Activated CD4-positive, alpha-beta T cell treated with anti-CD3 and anti-CD28 coated beads, Interleukin-2, Interleukin-6, amounts not matched to agents 100 ng/mL and 50 ng/mL, durations not matched to agents 16 hours and 8 hours (primary cell): ENCODE measurements at regions not wholly inside any gene's neighbourhood (a gene's known extent, or its start where the extent isn't known, plus 50 kb on each side); places are given as distances from the start of the nearest gene placed in this dataset.

Experiments used
- DNase-seq: peaks from one replicate; pipeline ENCODE4 v3.0.0-alpha.2; 2020

GRCh38 chr3:16810593-16811367 is 74.0 kb upstream of the PLCL2 start:
- no peak for DNase-seq

DNA sequence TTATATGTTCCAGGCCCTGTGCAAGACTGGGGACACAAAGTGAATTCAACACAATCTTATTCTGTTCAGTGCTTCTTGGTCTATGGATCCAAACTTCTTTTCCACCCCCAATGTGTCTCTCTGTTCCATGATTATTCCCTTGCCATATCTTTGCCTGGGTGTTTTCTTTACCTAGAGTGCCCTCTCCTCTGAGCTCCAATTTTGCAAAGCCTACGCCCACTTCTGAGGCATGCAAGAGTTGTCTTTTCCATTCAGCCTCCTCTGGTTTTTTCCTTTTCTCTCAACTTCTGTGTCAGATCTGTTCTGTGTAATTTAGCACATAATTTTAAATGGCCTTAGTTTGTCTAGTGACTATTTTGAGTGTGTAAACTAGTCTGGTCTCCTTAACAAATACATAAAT is 72.8 kb upstream of the PLCL2 start:
- DNase-seq = no peak

GRCh38 chr3:16813336-16813735 is 71.4 kb upstream of the PLCL2 start:
- DNase-seq = no peak

- peak; percentile 30 for DNase-seq
Measured at GRCh38 chr3:16816048-16816780, 68.5 kb upstream of the PLCL2 start.

GRCh38 chr3:16817197-16817596 is 67.6 kb upstream of the PLCL2 start:
- no peak for DNase-seq

GRCh38 chr3:16818194-16818593 is 66.6 kb upstream of the PLCL2 start:
- no peak for DNase-seq

DNA sequence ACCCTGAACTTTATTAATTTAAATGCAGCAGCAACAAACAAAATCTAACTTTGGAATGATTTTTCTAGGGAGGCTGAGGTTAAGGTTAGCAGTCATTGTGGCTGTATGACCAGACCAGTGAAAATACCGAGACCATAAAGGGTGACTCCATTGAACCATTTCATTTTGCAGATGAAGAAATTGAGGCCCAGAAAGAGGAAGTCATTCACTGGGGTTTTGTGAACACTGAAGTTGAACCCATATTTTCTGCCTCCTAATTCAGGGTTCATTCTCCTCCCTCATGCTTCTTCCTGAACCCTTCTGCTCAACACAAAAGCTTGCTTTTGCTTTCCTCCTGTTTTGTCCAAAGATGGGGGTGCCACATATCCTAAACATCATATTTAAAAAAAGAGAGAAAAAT is 65.8 kb upstream of the PLCL2 start:
- DNase-seq = no peak

DNA sequence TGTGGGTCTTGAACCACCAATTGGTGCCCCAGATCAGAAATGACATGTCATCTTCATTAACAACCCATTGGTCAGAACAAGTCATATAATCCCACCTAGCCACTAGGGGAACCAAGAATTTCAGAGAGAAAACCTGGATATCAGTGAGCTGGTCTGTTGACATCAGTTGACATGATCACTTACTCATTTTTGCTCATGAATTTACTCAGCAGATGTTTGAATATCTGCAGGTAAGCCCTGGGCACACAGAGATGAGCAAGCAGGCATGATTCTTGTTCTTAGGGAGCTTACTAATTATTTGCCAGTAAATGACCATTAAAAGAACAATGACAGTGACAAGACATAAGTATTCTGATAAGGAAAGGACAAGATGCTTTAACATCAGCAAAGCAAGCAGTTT is 64.3 kb upstream of the PLCL2 start:
- peak; percentile 48 for DNase-seq

- DNase-seq = no peak
Measured at GRCh38 chr3:16821053-16821452, 63.7 kb upstream of the PLCL2 start.

DNA sequence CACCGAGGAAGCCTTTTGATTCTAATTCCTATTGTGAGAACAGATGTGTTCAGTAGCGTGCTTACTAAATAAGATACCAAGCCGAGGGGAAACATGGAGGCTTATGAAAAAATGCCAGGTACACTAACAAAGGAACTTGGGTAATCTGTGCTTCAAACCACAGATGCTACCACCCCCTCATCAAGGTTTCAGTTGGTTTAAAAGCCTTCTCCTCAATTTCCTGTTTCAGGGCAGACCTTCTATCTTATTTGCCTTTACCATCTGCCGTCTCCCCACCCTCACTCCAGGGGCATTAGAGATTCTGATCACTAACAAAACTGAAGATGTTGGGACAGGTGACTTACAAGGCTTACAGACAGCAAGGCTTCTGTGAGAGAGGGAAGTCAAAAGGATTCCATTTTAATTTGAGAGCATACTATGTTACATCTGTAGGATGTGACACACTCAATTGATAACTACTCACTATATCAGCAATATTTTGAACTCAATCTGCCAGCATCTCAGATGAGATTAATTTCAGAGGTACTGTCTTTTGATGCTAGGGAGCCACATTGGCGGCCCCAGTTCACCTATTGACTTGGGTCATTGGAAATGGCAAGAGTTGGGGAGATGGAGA is 60.6 kb upstream of the PLCL2 start:
- peak; percentile 62 for DNase-seq

DNA sequence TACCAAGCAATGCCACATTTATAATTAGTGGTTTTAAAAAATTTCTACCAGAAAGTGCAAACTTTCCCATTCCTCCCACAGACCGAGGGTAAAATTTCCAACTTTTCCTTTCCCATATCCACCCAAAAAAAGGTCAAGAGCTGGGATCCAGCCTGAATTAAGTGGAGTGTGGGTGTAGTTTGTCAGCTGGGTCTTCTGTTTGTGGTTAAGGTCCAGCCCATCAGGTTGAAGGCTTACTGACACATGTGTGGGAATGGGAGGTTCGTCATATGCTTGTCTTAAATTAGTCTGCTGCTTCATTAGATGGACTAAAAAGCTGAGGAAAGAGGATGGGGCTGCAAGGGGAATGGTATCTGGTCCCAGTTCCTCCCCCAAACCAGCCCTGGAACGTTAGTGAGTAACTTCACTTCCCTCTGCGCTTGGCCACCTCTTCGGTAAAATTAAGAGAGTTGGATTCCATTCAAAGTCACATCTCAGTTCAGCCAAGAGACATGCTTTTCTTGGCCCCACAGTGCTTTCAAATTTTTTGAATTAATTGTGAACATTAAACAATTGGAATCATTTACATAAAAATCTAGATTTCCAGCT is 59.0 kb upstream of the PLCL2 start:
- no peak for DNase-seq

DNA sequence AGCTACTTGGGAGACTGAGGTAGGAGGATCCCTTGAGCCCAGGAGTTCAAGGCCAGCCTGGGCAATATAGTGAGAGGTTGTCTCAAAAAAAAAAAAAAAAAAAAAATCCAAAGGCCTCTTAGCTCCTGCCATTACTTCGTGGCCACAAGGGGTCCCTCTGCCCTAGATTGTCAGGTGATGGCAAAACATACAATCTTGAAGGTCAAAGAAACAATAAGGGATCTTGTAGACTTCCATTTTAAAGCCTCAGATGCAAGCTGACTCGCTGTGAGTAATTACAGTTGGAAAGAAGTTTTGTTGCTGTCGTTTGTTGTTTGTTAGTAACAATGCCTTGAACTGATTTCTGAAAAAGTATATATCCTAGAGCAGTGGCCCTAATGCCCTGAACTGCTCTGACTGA is 55.9 kb upstream of the PLCL2 start:
- peak; percentile 44 for DNase-seq

- no peak for DNase-seq
Measured at GRCh38 chr3:16831846-16832245, 52.9 kb upstream of the PLCL2 start.

DNA sequence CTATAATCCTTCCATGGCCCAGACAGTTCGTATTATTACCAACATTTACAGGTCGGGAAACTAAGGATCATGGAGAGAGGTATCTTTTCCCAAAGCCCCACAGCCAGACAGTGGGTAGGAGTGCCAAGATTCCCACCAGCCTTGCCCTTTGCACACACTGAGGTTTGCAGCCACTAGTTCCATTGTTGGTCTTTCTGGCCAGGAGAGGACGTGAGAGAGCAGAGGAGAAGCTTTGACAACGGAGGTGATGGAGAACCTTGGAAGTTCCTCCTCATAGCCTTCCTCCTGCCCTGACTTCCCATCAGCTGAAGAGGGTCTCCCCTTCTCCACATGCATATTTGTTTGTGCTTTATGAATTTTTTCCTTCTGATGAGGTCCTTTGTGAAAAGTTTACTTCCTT is 50.5 kb upstream of the PLCL2 start:
- DNase-seq = no peak

- no peak for DNase-seq
Measured at GRCh38 chr3:16834753-16835152, 50.0 kb upstream of the PLCL2 start.
